NB4 (cell line): ENCODE measurements at regions not wholly inside any gene's neighbourhood (a gene's known extent, or its start where the extent isn't known, plus 50 kb on each side); places are given as distances from the start of the nearest gene placed in this dataset.
A peak's percentile ranks its signal among the peaks of the same experiment; 100 is the strongest.

Experiments
- DNase-seq: peaks from one replicate; pipeline ENCODE4 v3.0.0; 2010; ENCODE audit warnings: low read depth
- H3K4me3 ChIP-seq: one replicate; pipeline ENCODE4 v1.5.1; 2011; ENCODE audit warnings: mild to moderate bottlenecking, low read depth, low read length, moderate library complexity
- MAX ChIP-seq: IDR thresholded peaks from 2 replicates; pipeline ENCODE4 v1.6.1; 2011; ENCODE audit warnings: low read depth, low read length
- MYC ChIP-seq: IDR thresholded peaks from 2 replicates; pipeline ENCODE4 v1.6.1; 2011; ENCODE audit warnings: low read depth, low read length
- POLR2A ChIP-seq: IDR thresholded peaks from 2 replicates; pipeline ENCODE4 v1.6.1; 2011; ENCODE audit warnings: mild to moderate bottlenecking; ENCODE audit not compliant: insufficient read length; ENCODE audit errors: extremely low read depth
- TF ChIP-seq, protein P1 (sequence below): IDR thresholded peaks from one replicate; pipeline ENCODE4 v1.5.1; 2012; ENCODE audit warnings: low read depth, low read length

GRCh38 chr12:63480186-63480585, 188.1 kb downstream of the DPY19L2 start:
- TF ChIP-seq MYC: no peak
- no peak for TF ChIP-seq POLR2A
- no peak for TF ChIP-seq MAX
- TF ChIP-seq, protein P1, sequence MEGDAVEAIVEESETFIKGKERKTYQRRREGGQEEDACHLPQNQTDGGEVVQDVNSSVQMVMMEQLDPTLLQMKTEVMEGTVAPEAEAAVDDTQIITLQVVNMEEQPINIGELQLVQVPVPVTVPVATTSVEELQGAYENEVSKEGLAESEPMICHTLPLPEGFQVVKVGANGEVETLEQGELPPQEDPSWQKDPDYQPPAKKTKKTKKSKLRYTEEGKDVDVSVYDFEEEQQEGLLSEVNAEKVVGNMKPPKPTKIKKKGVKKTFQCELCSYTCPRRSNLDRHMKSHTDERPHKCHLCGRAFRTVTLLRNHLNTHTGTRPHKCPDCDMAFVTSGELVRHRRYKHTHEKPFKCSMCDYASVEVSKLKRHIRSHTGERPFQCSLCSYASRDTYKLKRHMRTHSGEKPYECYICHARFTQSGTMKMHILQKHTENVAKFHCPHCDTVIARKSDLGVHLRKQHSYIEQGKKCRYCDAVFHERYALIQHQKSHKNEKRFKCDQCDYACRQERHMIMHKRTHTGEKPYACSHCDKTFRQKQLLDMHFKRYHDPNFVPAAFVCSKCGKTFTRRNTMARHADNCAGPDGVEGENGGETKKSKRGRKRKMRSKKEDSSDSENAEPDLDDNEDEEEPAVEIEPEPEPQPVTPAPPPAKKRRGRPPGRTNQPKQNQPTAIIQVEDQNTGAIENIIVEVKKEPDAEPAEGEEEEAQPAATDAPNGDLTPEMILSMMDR: no peak
- DNase-seq: no peak
- no peak overlapping the region for H3K4me3 ChIP-seq

- H3K4me3 ChIP-seq: no peak overlapping the region
- DNase-seq: no peak
- TF ChIP-seq POLR2A (no peak), MYC (no peak), MAX (no peak)
- TF ChIP-seq, protein P1: no peak
Observed at GRCh38 chr12:63470161-63470560, 198.1 kb downstream of the DPY19L2 start.

GRCh38 chr12:63467951-63468350, 200.3 kb downstream of the DPY19L2 start:
- DNase-seq: no peak
- no peak overlapping the region for H3K4me3 ChIP-seq
- TF ChIP-seq POLR2A (no peak), MYC (no peak), MAX (no peak)
- TF ChIP-seq, protein P1: no peak

DNA sequence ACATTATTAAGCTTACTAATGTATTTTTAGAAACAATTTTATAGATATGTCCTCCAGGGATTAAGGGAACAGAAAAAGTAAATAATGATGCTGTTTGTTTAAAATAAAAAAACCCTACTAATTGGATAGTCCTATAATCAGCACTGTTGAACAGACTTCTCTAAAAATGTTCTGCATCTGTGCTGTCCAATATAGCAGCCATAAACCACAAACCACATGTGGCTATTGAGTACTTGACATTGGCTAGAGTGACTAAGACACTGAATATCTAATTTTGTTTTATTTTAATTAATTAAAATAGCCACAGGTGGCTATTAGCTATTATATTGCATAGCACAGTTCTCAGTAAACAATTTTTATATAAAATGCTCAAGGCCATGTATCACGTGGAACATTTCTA, 210.4 kb downstream of the DPY19L2 start:
- peak; percentile 35 for DNase-seq
- TF ChIP-seq, protein P1: no peak
- TF ChIP-seq MAX (no peak), POLR2A (no peak), MYC (no peak)
- no peak overlapping the region for H3K4me3 ChIP-seq

- no peak for DNase-seq
- H3K4me3 ChIP-seq: no peak overlapping the region
Observed at GRCh38 chr12:63457428-63457827, 210.9 kb downstream of the DPY19L2 start.

More at GRCh38 chr12:63457428-63457827, 210.9 kb downstream of the DPY19L2 start:
- TF ChIP-seq MYC (no peak), MAX (no peak), POLR2A (no peak)
- TF ChIP-seq, protein P1: no peak
